GM12878 (cell line): ENCODE measurements at regions not wholly inside any gene's neighbourhood (a gene's known extent, or its start where the extent isn't known, plus 50 kb on each side); places are given as distances from the start of the nearest gene placed in this dataset.

Experiments
- ATAC-seq: fragments of 200-7000 bp; cut with Tn5 transposase; 3 replicates; pipeline ENCODE4 v1.9.1; 2020; ENCODE audit warnings: mild to moderate bottlenecking, moderate library complexity
- BruUV-seq: library from RNA; stranded (reverse); fragments of 400-500 nt; replicated peaks from 2 replicates; lab custom pipeline; 2021; lab: Mats Ljungman, UMichigan
- CTCF ChIA-PET: fragments of 300-600 bp; sonication (Branson Sonifier 250); formaldehyde crosslinking; extraction: SDS; loops from one replicate; lab custom pipeline; 2021; ENCODE audit warnings: inconsistent platforms; lab: Yijun Ruan, JAX
- POLR2A ChIA-PET: fragments of 350-600 bp; formaldehyde crosslinking; extraction: SDS; loops from one replicate; lab custom pipeline; 2021; ENCODE audit warnings: inconsistent platforms; lab: Charles Lee
- RAD21 ChIA-PET: fragments of 300-600 bp; sonication (Branson Sonifier 250); formaldehyde crosslinking; loops from one replicate; lab custom pipeline; 2023; ENCODE audit warnings: antibody characterized with exemption; ENCODE audit not compliant: unreplicated experiment; lab: Charles Lee
- SMC1A ChIA-PET: fragments of 300-600 bp; sonication (Branson Sonifier 250); formaldehyde crosslinking; loops from one replicate; lab custom pipeline; 2023; ENCODE audit not compliant: unreplicated experiment, uncharacterized antibody; lab: Charles Lee
- DNase-seq: peaks from one replicate; pipeline ENCODE4 v3.0.0-alpha.2; 2011; ENCODE audit warnings: low read depth, low spot score
- FAIRE-seq: peaks from 3 replicates; lab custom pipeline; 2011; peaks lifted over from hg19 to GRCh38; lab: Jason Lieb, UNC
- H2AFZ ChIP-seq: 2 replicates; pipeline ENCODE4 v1.6.0; 2011; ENCODE audit warnings: low read depth, low read length, control low read depth; ENCODE audit not compliant: control insufficient read depth
- H3K27ac ChIP-seq: 2 replicates; pipeline ENCODE4 v1.5.1; 2011; ENCODE audit warnings: control low read depth; ENCODE audit not compliant: control insufficient read depth, insufficient read depth
- H3K27me3 ChIP-seq, 2 experiments: replicated peaks in 1 of 2; 2 replicates each; pipeline versions ENCODE4 v1.6.0 to v1.6.1; 2011; ENCODE audit warnings: low read length in 1 of 2; ENCODE audit not compliant: control insufficient read depth in 2 of 2, insufficient read depth in 2 of 2
- H3K36me3 ChIP-seq, 2 experiments: 2 replicates each; pipeline ENCODE4 v1.5.1; 2011; ENCODE audit warnings: low read length in 1 of 2; ENCODE audit not compliant: control insufficient read depth in 2 of 2, insufficient read depth in 2 of 2
- H3K4me1 ChIP-seq: 2 replicates; pipeline ENCODE4 v1.6.1; 2011; ENCODE audit warnings: mild to moderate bottlenecking, low read length, moderate library complexity, mixed read lengths; ENCODE audit not compliant: control insufficient read depth, insufficient read depth
- H3K4me2 ChIP-seq: 2 replicates; pipeline ENCODE4 v1.6.0; 2011; ENCODE audit warnings: control low read depth; ENCODE audit not compliant: control insufficient read depth, insufficient read depth
- H3K4me3 ChIP-seq: fragments of 200-600 bp; sonication (generic); 2 replicates; pipeline ENCODE4 v1.5.1; 2016
- H3K79me2 ChIP-seq: 2 replicates; pipeline ENCODE4 v1.6.0; 2011; ENCODE audit warnings: low read length; ENCODE audit not compliant: control insufficient read depth, insufficient read depth
- H3K9ac ChIP-seq: 2 replicates; pipeline ENCODE4 v1.8.0; 2011; ENCODE audit warnings: low read length, control low read depth, mixed read lengths; ENCODE audit not compliant: control insufficient read depth, insufficient read depth
- H3K9me3 ChIP-seq: replicated peaks from 3 replicates; pipeline ENCODE4 v1.5.1; 2011; ENCODE audit warnings: mild to moderate bottlenecking, low read length; ENCODE audit not compliant: control insufficient read depth, insufficient read depth
- H4K20me1 ChIP-seq: 2 replicates; pipeline ENCODE4 v1.6.0; 2011; ENCODE audit not compliant: control insufficient read depth, insufficient read depth
- BHLHE40 ChIP-seq, 2 experiments: fragments of 450-650 bp in 1 of 2; IDR thresholded peaks; 2 replicates each; pipeline ENCODE4 v1.6.1; 2011 to 2017; ENCODE audit warnings: low read depth in 2 of 2, borderline replicate concordance in 1 of 2, improper control_type of control experiment in 1 of 2, low read length in 1 of 2, mild to moderate bottlenecking in 1 of 2
- CBFB ChIP-seq: IDR thresholded peaks from 2 replicates; pipeline ENCODE4 v1.6.1; 2016; ENCODE audit warnings: antibody characterized with exemption, low read depth
- CHD2 ChIP-seq: IDR thresholded peaks from 2 replicates; pipeline ENCODE4 v1.6.1; 2011; ENCODE audit warnings: low read depth, low read length, improper control_type of control experiment, borderline replicate concordance
- HDGF ChIP-seq: fragments of 450-650 bp; IDR thresholded peaks from 2 replicates; pipeline ENCODE4 v1.6.1; 2016; ENCODE audit warnings: antibody characterized with exemption
- IKZF2 ChIP-seq, 2 experiments: fragments of 450-650 bp; IDR thresholded peaks; 2 replicates each; pipeline ENCODE4 v1.6.1; 2017; ENCODE audit warnings: mild to moderate bottlenecking in 2 of 2, moderate library complexity in 2 of 2
- NBN ChIP-seq: fragments of 450-650 bp; IDR thresholded peaks from 2 replicates; pipeline ENCODE4 v1.6.1; 2016
- RELA ChIP-seq: fragments of 450-650 bp; IDR thresholded peaks from 2 replicates; pipeline ENCODE4 v1.8.0; 2014; ENCODE audit warnings: borderline replicate concordance; ENCODE audit not compliant: partially characterized antibody
- SMARCA5 ChIP-seq: fragments of 450-650 bp; IDR thresholded peaks from 2 replicates; pipeline ENCODE4 v1.6.1; 2017; ENCODE audit warnings: mild to moderate bottlenecking
- TBL1XR1 ChIP-seq: IDR thresholded peaks from 2 replicates; pipeline ENCODE4 v1.6.1; 2012; ENCODE audit warnings: low read depth, low read length, improper control_type of control experiment
- in situ Hi-C: fragments of 300-500 bp; cut with MboI; formaldehyde crosslinking; loops from 9 replicates; pipeline ENCODE4 v1.14.3; 2018; ENCODE audit warnings: mixed read lengths
- intact Hi-C: fragments of 100-400 bp; cut with micrococcal nuclease; formaldehyde crosslinking; loops from one replicate; pipeline ENCODE4 v1.14.2; 2022; ENCODE audit not compliant: unreplicated experiment
- TF ChIP-seq, protein P1 (sequence below): IDR thresholded peaks from 2 replicates; pipeline ENCODE4 v1.6.1; 2012; ENCODE audit warnings: mild to moderate bottlenecking, low read depth, low read length
- TF ChIP-seq, protein P2 (sequence below): IDR thresholded peaks from 2 replicates; pipeline ENCODE4 v1.6.1; 2011; ENCODE audit warnings: low read depth, low read length, improper control_type of control experiment, borderline replicate concordance
- TF ChIP-seq, protein P3 (sequence below): fragments of 450-650 bp; IDR thresholded peaks from 2 replicates; pipeline ENCODE4 v1.6.1; 2014; ENCODE audit warnings: mild to moderate bottlenecking
- TF ChIP-seq, protein P4 (sequence below): fragments of 450-650 bp; IDR thresholded peaks from 2 replicates; pipeline ENCODE4 v1.6.1; 2017; ENCODE audit warnings: low read depth, mild to moderate bottlenecking, moderate library complexity
- TF ChIP-seq, protein P5 (sequence below): IDR thresholded peaks from 2 replicates; pipeline ENCODE4 v1.6.1; 2012; ENCODE audit warnings: low read depth, low read length, improper control_type of control experiment

DNA sequence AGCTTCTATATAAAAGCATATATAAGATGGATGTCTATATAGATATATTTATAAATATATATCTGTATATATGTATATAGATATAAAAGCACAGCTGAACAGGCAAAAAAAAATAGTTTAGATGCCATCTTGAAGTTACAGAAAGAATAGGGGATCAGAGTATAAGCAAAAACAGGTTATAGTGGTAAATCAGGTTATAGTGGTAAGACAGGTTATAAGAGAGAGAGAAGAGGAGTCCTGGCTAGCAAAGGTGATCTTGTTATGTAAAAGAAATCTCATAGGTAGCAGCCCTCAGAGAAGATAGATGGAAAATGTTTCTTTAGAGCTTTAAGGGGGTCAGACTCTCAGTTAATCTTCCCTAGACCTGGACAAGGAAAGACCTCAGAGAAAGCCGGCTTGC, 1263.1 kb downstream of the PCDH7 start (continued):
- TF ChIP-seq, protein P1, sequence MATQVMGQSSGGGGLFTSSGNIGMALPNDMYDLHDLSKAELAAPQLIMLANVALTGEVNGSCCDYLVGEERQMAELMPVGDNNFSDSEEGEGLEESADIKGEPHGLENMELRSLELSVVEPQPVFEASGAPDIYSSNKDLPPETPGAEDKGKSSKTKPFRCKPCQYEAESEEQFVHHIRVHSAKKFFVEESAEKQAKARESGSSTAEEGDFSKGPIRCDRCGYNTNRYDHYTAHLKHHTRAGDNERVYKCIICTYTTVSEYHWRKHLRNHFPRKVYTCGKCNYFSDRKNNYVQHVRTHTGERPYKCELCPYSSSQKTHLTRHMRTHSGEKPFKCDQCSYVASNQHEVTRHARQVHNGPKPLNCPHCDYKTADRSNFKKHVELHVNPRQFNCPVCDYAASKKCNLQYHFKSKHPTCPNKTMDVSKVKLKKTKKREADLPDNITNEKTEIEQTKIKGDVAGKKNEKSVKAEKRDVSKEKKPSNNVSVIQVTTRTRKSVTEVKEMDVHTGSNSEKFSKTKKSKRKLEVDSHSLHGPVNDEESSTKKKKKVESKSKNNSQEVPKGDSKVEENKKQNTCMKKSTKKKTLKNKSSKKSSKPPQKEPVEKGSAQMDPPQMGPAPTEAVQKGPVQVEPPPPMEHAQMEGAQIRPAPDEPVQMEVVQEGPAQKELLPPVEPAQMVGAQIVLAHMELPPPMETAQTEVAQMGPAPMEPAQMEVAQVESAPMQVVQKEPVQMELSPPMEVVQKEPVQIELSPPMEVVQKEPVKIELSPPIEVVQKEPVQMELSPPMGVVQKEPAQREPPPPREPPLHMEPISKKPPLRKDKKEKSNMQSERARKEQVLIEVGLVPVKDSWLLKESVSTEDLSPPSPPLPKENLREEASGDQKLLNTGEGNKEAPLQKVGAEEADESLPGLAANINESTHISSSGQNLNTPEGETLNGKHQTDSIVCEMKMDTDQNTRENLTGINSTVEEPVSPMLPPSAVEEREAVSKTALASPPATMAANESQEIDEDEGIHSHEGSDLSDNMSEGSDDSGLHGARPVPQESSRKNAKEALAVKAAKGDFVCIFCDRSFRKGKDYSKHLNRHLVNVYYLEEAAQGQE: no peak
- TF ChIP-seq, protein P2, sequence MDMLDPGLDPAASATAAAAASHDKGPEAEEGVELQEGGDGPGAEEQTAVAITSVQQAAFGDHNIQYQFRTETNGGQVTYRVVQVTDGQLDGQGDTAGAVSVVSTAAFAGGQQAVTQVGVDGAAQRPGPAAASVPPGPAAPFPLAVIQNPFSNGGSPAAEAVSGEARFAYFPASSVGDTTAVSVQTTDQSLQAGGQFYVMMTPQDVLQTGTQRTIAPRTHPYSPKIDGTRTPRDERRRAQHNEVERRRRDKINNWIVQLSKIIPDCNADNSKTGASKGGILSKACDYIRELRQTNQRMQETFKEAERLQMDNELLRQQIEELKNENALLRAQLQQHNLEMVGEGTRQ: no peak
- TF ChIP-seq SMARCA5: no peak
- TF ChIP-seq, all 136 proteins: peak for 0

DNA sequence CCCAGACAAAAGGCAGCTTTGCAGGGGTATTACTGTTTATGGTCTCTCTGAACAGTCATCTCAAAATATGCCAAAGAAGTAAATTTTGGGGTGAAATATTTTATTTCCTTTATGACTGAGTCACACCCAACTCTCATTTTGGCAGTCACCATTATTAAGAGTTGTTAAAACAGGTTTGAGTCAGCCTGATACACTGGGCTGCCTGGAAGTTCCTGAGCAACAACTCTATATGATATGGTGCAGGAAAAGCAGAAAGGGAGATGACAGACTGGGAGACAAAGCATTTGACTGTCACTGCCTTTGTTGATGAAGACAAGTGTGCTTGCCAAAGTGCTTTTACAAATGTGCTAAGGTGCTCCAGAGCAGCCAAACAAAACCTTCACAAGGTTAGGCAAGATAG, 1263.5 kb downstream of the PCDH7 start:
- H3K9me3 ChIP-seq: no peaks in the 10 kb centered on the region
- POLR2A ChIA-PET: no interaction called here
- ATAC-seq: no peak
- no peak overlapping the region for H3K4me2 ChIP-seq
- no peaks in the 10 kb centered on the region for H4K20me1 ChIP-seq
- BruUV-seq: no TSS peak
- SMC1A ChIA-PET: no interaction called here
- no peak overlapping the region for H3K27ac ChIP-seq
- no peak for DNase-seq
- RAD21 ChIA-PET: no interaction called here
- no peak overlapping the region for H2AFZ ChIP-seq
- no peak overlapping the region for H3K4me3 ChIP-seq
- H3K79me2 ChIP-seq: no peaks in the 10 kb centered on the region
- no peaks in the 10 kb centered on the region for H3K27me3 ChIP-seq
- no peak for FAIRE-seq
- no peaks in the 10 kb centered on the region for H3K4me1 ChIP-seq
- H3K9ac ChIP-seq: no peak overlapping the region
- intact Hi-C loops: no loop called here
- TF ChIP-seq CBFB (no peak), RELA (no peak), HDGF (no peak), CHD2 (no peak), BHLHE40 (IDR thresholded peaks at IDR 0.05; ENCODE audit: borderline replicate concordance in 1 of 2, low read depth in 2 of 2, low read length in 1 of 2) (no peak), IKZF2 (IDR thresholded peaks at IDR 0.05) (no peak), NBN (no peak), TBL1XR1 (no peak)
- TF ChIP-seq, protein P3, sequence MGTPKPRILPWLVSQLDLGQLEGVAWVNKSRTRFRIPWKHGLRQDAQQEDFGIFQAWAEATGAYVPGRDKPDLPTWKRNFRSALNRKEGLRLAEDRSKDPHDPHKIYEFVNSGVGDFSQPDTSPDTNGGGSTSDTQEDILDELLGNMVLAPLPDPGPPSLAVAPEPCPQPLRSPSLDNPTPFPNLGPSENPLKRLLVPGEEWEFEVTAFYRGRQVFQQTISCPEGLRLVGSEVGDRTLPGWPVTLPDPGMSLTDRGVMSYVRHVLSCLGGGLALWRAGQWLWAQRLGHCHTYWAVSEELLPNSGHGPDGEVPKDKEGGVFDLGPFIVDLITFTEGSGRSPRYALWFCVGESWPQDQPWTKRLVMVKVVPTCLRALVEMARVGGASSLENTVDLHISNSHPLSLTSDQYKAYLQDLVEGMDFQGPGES: no peak
- TF ChIP-seq, protein P4, sequence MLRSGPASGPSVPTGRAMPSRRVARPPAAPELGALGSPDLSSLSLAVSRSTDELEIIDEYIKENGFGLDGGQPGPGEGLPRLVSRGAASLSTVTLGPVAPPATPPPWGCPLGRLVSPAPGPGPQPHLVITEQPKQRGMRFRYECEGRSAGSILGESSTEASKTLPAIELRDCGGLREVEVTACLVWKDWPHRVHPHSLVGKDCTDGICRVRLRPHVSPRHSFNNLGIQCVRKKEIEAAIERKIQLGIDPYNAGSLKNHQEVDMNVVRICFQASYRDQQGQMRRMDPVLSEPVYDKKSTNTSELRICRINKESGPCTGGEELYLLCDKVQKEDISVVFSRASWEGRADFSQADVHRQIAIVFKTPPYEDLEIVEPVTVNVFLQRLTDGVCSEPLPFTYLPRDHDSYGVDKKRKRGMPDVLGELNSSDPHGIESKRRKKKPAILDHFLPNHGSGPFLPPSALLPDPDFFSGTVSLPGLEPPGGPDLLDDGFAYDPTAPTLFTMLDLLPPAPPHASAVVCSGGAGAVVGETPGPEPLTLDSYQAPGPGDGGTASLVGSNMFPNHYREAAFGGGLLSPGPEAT: no peak
- TF ChIP-seq, protein P5, sequence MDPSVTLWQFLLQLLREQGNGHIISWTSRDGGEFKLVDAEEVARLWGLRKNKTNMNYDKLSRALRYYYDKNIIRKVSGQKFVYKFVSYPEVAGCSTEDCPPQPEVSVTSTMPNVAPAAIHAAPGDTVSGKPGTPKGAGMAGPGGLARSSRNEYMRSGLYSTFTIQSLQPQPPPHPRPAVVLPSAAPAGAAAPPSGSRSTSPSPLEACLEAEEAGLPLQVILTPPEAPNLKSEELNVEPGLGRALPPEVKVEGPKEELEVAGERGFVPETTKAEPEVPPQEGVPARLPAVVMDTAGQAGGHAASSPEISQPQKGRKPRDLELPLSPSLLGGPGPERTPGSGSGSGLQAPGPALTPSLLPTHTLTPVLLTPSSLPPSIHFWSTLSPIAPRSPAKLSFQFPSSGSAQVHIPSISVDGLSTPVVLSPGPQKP: no peak
- in situ Hi-C loops: no loop called here
- CTCF ChIA-PET: no interaction called here
- no peaks in the 10 kb centered on the region for H3K36me3 ChIP-seq
